Neural cell (in vitro differentiated cells): ENCODE measurements at regions not wholly inside any gene's neighbourhood (a gene's known extent, or its start where the extent isn't known, plus 50 kb on each side); places are given as distances from the start of the nearest gene placed in this dataset.

Experiments
- H2AFZ ChIP-seq: fragments of 200-600, 300-800 bp; sonication (generic), shearing (Covaris generic); 2 replicates; pipeline ENCODE4 v1.6.0; 2014; ENCODE audit warnings: low read depth, mild to moderate bottlenecking, antibody characterized with exemption, low read length, moderate library complexity
- H3F3A ChIP-seq: fragments of 200-600 bp; shearing (Covaris generic); 2 replicates; pipeline ENCODE4 v1.6.1; 2016; ENCODE audit warnings: mild to moderate bottlenecking, moderate library complexity, mixed read lengths, antibody characterized with exemption, low read length; ENCODE audit not compliant: insufficient read depth, poor library complexity, severe bottlenecking
- H3K27ac ChIP-seq: fragments of 200-600, 300-800 bp; sonication (generic), shearing (Covaris generic); 2 replicates; pipeline ENCODE4 v1.5.1; 2014; ENCODE audit warnings: mild to moderate bottlenecking, low read length, moderate library complexity
- H3K27me3 ChIP-seq: fragments of 300-800, 200-600 bp; sonication (generic), shearing (Covaris generic); 2 replicates; pipeline ENCODE4 v1.6.0; 2014; ENCODE audit warnings: mild to moderate bottlenecking, low read depth, low read length, moderate library complexity; ENCODE audit not compliant: insufficient read depth
- H3K36me3 ChIP-seq: fragments of 300-800, 200-600 bp; sonication (generic), shearing (Covaris generic); 2 replicates; pipeline ENCODE4 v1.5.1; 2014; ENCODE audit warnings: mild to moderate bottlenecking, antibody characterized with exemption, low read length, moderate library complexity; ENCODE audit not compliant: insufficient read depth
- H3K4me2 ChIP-seq: fragments of 300-800, 200-600 bp; sonication (generic), shearing (Covaris generic); 2 replicates; pipeline ENCODE4 v1.6.0; 2014; ENCODE audit warnings: mild to moderate bottlenecking, low read length
- H3K4me3 ChIP-seq: fragments of 300-800, 200-600 bp; sonication (generic), shearing (Covaris generic); 2 replicates; pipeline ENCODE4 v1.5.1; 2014; ENCODE audit warnings: mild to moderate bottlenecking, low read length, moderate library complexity
- H3K79me2 ChIP-seq: fragments of 200-600 bp; shearing (Covaris generic); replicated peaks from 2 replicates; pipeline ENCODE4 v1.6.0; 2014; ENCODE audit warnings: mild to moderate bottlenecking, low read length, moderate library complexity; ENCODE audit not compliant: insufficient read depth
- H3K9ac ChIP-seq: fragments of 300-800, 200-600 bp; sonication (generic), shearing (Covaris generic); 2 replicates; pipeline ENCODE4 v1.6.1; 2016; ENCODE audit warnings: mild to moderate bottlenecking, low read length, mixed read lengths
- H3K9me2 ChIP-seq: fragments of 200-600 bp; shearing (Covaris generic); 2 replicates; pipeline ENCODE4 v1.6.1; 2016; ENCODE audit warnings: mild to moderate bottlenecking, low read length, mixed read lengths; ENCODE audit not compliant: insufficient read depth
- H3K9me3 ChIP-seq: fragments of 200-600, 300-800 bp; sonication (generic), shearing (Covaris generic); 2 replicates; pipeline ENCODE4 v1.6.1; 2016; ENCODE audit warnings: mild to moderate bottlenecking, mixed run types, low read length, moderate library complexity, mixed read lengths
- H4K20me1 ChIP-seq: fragments of 200-600 bp; shearing (Covaris generic); 2 replicates; pipeline ENCODE4 v1.6.1; 2016; ENCODE audit warnings: mild to moderate bottlenecking, mixed run types; ENCODE audit not compliant: insufficient read depth
- CTCF ChIP-seq: fragments of 450-650 bp; IDR thresholded peaks from 2 replicates; pipeline ENCODE4 v1.5.1; 2014; ENCODE audit warnings: antibody characterized with exemption, mild to moderate bottlenecking, moderate library complexity; ENCODE audit not compliant: poor library complexity, severe bottlenecking
- EP300 ChIP-seq: fragments of 450-650 bp; conservative IDR thresholded peaks from 2 replicates; pipeline ENCODE4 v1.6.1; 2014; ENCODE audit warnings: antibody characterized with exemption, mild to moderate bottlenecking, moderate library complexity; ENCODE audit not compliant: poor library complexity, severe bottlenecking
- EZH2 ChIP-seq: fragments of 200-600, 300-800 bp; shearing (Covaris generic), sonication (generic); IDR thresholded peaks from 2 replicates; pipeline ENCODE4 v1.6.1; 2014; ENCODE audit warnings: antibody characterized with exemption, low read length, borderline replicate concordance, mild to moderate bottlenecking; ENCODE audit not compliant: insufficient read depth, poor library complexity, severe bottlenecking
- MXI1 ChIP-seq: fragments of 450-650 bp; conservative IDR thresholded peaks from 2 replicates; pipeline ENCODE4 v1.6.1; 2014; ENCODE audit warnings: antibody characterized with exemption, mild to moderate bottlenecking; ENCODE audit not compliant: poor library complexity, severe bottlenecking
- POLR2AphosphoS5 ChIP-seq: IDR thresholded peaks from 2 replicates; pipeline ENCODE4 v1.6.1; 2012
- RAD21 ChIP-seq: fragments of 450-650 bp; conservative IDR thresholded peaks from 2 replicates; pipeline ENCODE4 v1.6.1; 2014; ENCODE audit warnings: antibody characterized with exemption, mild to moderate bottlenecking, moderate library complexity
- REST ChIP-seq: IDR thresholded peaks from 2 replicates; pipeline ENCODE4 v1.6.1; 2012; ENCODE audit warnings: borderline replicate concordance
- SMC3 ChIP-seq: fragments of 450-650 bp; conservative IDR thresholded peaks from 2 replicates; pipeline ENCODE4 v1.6.1; 2014; ENCODE audit warnings: antibody characterized with exemption, mild to moderate bottlenecking, moderate library complexity; ENCODE audit not compliant: poor library complexity
- TAF1 ChIP-seq: IDR thresholded peaks from 2 replicates; pipeline ENCODE4 v1.6.1; 2012; ENCODE audit warnings: low read depth

GRCh38 chr18:39935598-39935997, 2019.4 kb upstream of the PIK3C3 start:
- H3K36me3 ChIP-seq = no peaks in the 10 kb centered on the region
- H3K9me2 ChIP-seq = no peaks in the 10 kb centered on the region
- H3K27ac ChIP-seq = no peak overlapping the region
- no peaks in the 10 kb centered on the region for H3K27me3 ChIP-seq
- no peaks in the 10 kb centered on the region for H3K79me2 ChIP-seq
- TF ChIP-seq EZH2 (no peak), CTCF (no peak), SMC3 (no peak), EP300 (no peak), REST (no peak), TAF1 (no peak), MXI1 (no peak), RAD21 (no peak), POLR2AphosphoS5 (no peak)
- no peaks in the 10 kb centered on the region for H3F3A ChIP-seq
- no peak overlapping the region for H3K4me2 ChIP-seq
- H3K9me3 ChIP-seq = no peaks in the 10 kb centered on the region
- H3K9ac ChIP-seq = no peak overlapping the region
- H2AFZ ChIP-seq = no peak overlapping the region
- no peak overlapping the region for H3K4me3 ChIP-seq
- no peaks in the 10 kb centered on the region for H4K20me1 ChIP-seq

- Histone ChIP-seq H3K9me2 (no peaks in the 10 kb centered on the region), H3K27ac (no peak overlapping the region), H2AFZ (no peak overlapping the region), H3K36me3 (no peaks in the 10 kb centered on the region), H3K9me3 (no peaks in the 10 kb centered on the region), H3K79me2 (no peaks in the 10 kb centered on the region), H3K27me3 (no peaks in the 10 kb centered on the region), H4K20me1 (no peaks in the 10 kb centered on the region), H3K4me3 (no peak overlapping the region), H3K9ac (no peak overlapping the region), H3F3A (no peaks in the 10 kb centered on the region), H3K4me2 (no peak overlapping the region)
- TF ChIP-seq SMC3 (no peak), EP300 (no peak), POLR2AphosphoS5 (no peak), REST (no peak), RAD21 (no peak), EZH2 (no peak), CTCF (no peak), MXI1 (no peak), TAF1 (no peak)
Observed at GRCh38 chr18:39918847-39919246, 2036.2 kb upstream of the PIK3C3 start.
